Upper lobe of left lung (tissue), 4 donors: ENCODE measurements at regions not wholly inside any gene's neighbourhood (a gene's known extent, or its start where the extent isn't known, plus 50 kb on each side); places are given as distances from the start of the nearest gene placed in this dataset.

ENCODE experiments used
- CTCF ChIP-seq, 6 experiments: fragments of 450-650 bp in 4 of 6; fragments of 200-600 bp in 2 of 6; sonication (generic) in 2 of 6; IDR thresholded peaks; one replicate each; pipeline ENCODE4 v1.5.1; 2016 to 2019; ENCODE audit warnings: antibody characterized with exemption in 6 of 6
- POLR2A ChIP-seq, 4 donors: fragments of 450-650 bp; IDR thresholded peaks; one replicate each; pipeline ENCODE4 v1.5.1; 2016 to 2017; ENCODE audit warnings: antibody characterized with exemption in 4 of 4, mild to moderate bottlenecking in 2 of 4
- POLR2AphosphoS5 ChIP-seq, 2 donors: sonication (generic); formaldehyde crosslinking; IDR thresholded peaks; one replicate each; pipeline ENCODE4 v1.5.1; 2017; ENCODE audit warnings: antibody characterized with exemption in 2 of 2

GRCh38 chr12:38402811-38403210 lies 86.2 kb downstream of the ALG10B start:
- TF ChIP-seq POLR2AphosphoS5 (IDR thresholded peaks at IDR 0.05) (no peak), CTCF (IDR thresholded peaks at IDR 0.05) (no peak), POLR2A (IDR thresholded peaks at IDR 0.05) (no peak)
